ENCODE measurements at regions not wholly inside any gene's neighbourhood (a gene's known extent, or its start where the extent isn't known, plus 50 kb on each side); places are given as distances from the start of the nearest gene placed in this dataset.

GRCh38 chr21:39105341-39105765 lies 77.9 kb downstream of the PSMG1 start:
- Histone ChIP-seq H3K4me3 (ENCODE audit: insufficient read depth, low read length) (no peak overlapping the region), H3K4me2 (ENCODE audit: insufficient read depth, low read length) (no peak overlapping the region), H3K79me2 (ENCODE audit: insufficient read depth, low read length) (no peaks in the 10 kb centered on the region), H3K27ac (ENCODE audit: low read depth, low read length) (peak overlapping the region; percentile 60), H3K27me3 (ENCODE audit: insufficient read depth, low read length) (peaks cover 8% of the 10 kb centered on the region), H2AFZ (ENCODE audit: low read length) (no peak overlapping the region), H3K4me1 (ENCODE audit: insufficient read depth, low read length) (peaks cover 20% of the 10 kb centered on the region), H4K20me1 (ENCODE audit: insufficient read depth, low read length) (no peaks in the 10 kb centered on the region), H3K36me3 (ENCODE audit: insufficient read depth, low read length) (no peaks in the 10 kb centered on the region), H3K9me3 (ENCODE audit: low read depth, low read length) (no peaks in the 10 kb centered on the region)
- no peak for DNase-seq (ENCODE audit: insufficient read length, low spot score, missing footprints)
- TF ChIP-seq, protein P1, sequence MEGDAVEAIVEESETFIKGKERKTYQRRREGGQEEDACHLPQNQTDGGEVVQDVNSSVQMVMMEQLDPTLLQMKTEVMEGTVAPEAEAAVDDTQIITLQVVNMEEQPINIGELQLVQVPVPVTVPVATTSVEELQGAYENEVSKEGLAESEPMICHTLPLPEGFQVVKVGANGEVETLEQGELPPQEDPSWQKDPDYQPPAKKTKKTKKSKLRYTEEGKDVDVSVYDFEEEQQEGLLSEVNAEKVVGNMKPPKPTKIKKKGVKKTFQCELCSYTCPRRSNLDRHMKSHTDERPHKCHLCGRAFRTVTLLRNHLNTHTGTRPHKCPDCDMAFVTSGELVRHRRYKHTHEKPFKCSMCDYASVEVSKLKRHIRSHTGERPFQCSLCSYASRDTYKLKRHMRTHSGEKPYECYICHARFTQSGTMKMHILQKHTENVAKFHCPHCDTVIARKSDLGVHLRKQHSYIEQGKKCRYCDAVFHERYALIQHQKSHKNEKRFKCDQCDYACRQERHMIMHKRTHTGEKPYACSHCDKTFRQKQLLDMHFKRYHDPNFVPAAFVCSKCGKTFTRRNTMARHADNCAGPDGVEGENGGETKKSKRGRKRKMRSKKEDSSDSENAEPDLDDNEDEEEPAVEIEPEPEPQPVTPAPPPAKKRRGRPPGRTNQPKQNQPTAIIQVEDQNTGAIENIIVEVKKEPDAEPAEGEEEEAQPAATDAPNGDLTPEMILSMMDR (IDR thresholded peaks at IDR 0.05; ENCODE audit: extremely low read depth, low read depth, low read length): no peak

DNA sequence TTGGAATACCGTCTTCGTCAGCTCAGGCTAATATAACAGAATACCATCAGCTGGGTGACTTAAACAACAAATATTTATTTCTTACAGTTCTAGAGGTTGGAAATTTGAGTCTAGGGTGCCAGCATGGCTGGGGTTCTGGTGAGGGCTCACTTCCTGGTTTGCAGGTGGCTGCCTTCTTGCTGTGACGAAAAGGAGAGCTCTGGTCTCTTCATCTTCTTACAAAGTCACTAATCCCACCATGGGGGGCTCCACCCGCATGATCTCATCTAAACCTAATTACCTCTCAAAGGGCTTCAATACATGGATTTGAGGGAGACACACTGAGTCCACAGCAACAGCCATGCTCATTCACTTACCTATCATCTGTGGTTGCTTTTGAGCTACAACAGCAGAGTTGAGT lies 78.3 kb downstream of the PSMG1 start:
- Histone ChIP-seq H3K79me2 (ENCODE audit: insufficient read depth, low read length) (no peaks in the 10 kb centered on the region), H3K27ac (ENCODE audit: low read depth, low read length) (peak overlapping the region; percentile 60), H3K4me2 (ENCODE audit: insufficient read depth, low read length) (no peak overlapping the region)

GRCh38 chr21:39103689-39104088 lies 79.6 kb downstream of the PSMG1 start:
- no peaks in the 10 kb centered on the region for H3K9me3 ChIP-seq (ENCODE audit: low read depth, low read length)
- H2AFZ ChIP-seq (ENCODE audit: low read length): peak overlapping the region; percentile 18
- peak overlapping the region; percentile 40 for H3K27ac ChIP-seq (ENCODE audit: low read depth, low read length)
- H3K4me2 ChIP-seq (ENCODE audit: insufficient read depth, low read length): peak overlapping the region; percentile 49
- H3K79me2 ChIP-seq (ENCODE audit: insufficient read depth, low read length): no peaks in the 10 kb centered on the region
- peaks cover 20% of the 10 kb centered on the region for H3K4me1 ChIP-seq (ENCODE audit: insufficient read depth, low read length)
- TF ChIP-seq, protein P1 (IDR thresholded peaks at IDR 0.05; ENCODE audit: extremely low read depth, low read depth, low read length): no peak
- no peaks in the 10 kb centered on the region for H4K20me1 ChIP-seq (ENCODE audit: insufficient read depth, low read length)
- no peak overlapping the region for H3K4me3 ChIP-seq (ENCODE audit: insufficient read depth, low read length)
- H3K36me3 ChIP-seq (ENCODE audit: insufficient read depth, low read length): no peaks in the 10 kb centered on the region
- no peak for DNase-seq (ENCODE audit: insufficient read length, low spot score, missing footprints)
- peaks cover 11% of the 10 kb centered on the region for H3K27me3 ChIP-seq (ENCODE audit: insufficient read depth, low read length)

More for the DNA sequence above, 78.3 kb downstream of the PSMG1 start:
- H3K36me3 ChIP-seq (ENCODE audit: insufficient read depth, low read length): no peaks in the 10 kb centered on the region
- H3K4me1 ChIP-seq (ENCODE audit: insufficient read depth, low read length): peaks cover 20% of the 10 kb centered on the region
- DNase-seq (ENCODE audit: insufficient read length, low spot score, missing footprints): no peak
- H3K27me3 ChIP-seq (ENCODE audit: insufficient read depth, low read length): peaks cover 8% of the 10 kb centered on the region
- H3K4me3 ChIP-seq (ENCODE audit: insufficient read depth, low read length): no peak overlapping the region
- no peaks in the 10 kb centered on the region for H4K20me1 ChIP-seq (ENCODE audit: insufficient read depth, low read length)
- TF ChIP-seq, protein P1 (IDR thresholded peaks at IDR 0.05; ENCODE audit: extremely low read depth, low read depth, low read length): no peak
- no peaks in the 10 kb centered on the region for H3K9me3 ChIP-seq (ENCODE audit: low read depth, low read length)
- no peak overlapping the region for H2AFZ ChIP-seq (ENCODE audit: low read length)

DNA sequence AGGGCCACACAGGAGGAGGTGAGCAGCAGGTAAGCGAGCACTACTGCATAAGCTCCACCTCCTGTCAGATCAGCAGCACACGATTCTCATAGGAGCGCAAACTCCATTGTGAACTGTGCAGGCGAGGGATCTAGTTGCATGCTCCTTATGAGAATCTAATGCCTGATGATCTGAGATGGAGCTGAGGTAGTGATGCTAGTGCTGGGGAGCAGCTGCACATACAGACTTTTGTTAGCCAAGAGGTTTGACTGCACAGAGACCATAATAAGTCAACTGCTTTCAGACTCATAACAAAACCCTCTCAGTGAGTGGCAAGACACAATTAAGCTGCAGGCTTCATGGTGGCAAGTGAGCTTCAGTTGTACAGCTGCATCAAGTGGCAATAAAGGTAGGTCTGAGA lies 83.4 kb downstream of the PSMG1 start:
- H3K36me3 ChIP-seq (ENCODE audit: insufficient read depth, low read length): no peaks in the 10 kb centered on the region
- H3K4me2 ChIP-seq (ENCODE audit: insufficient read depth, low read length): no peak overlapping the region
- no peaks in the 10 kb centered on the region for H3K79me2 ChIP-seq (ENCODE audit: insufficient read depth, low read length)

More for the DNA sequence above, 83.4 kb downstream of the PSMG1 start:
- Histone ChIP-seq H3K27me3 (ENCODE audit: insufficient read depth, low read length) (peaks cover 13% of the 10 kb centered on the region), H3K27ac (ENCODE audit: low read depth, low read length) (no peak overlapping the region), H3K4me1 (ENCODE audit: insufficient read depth, low read length) (peaks cover 22% of the 10 kb centered on the region), H3K9me3 (ENCODE audit: low read depth, low read length) (no peaks in the 10 kb centered on the region), H2AFZ (ENCODE audit: low read length) (no peak overlapping the region), H4K20me1 (ENCODE audit: insufficient read depth, low read length) (no peaks in the 10 kb centered on the region), H3K4me3 (ENCODE audit: insufficient read depth, low read length) (no peak overlapping the region)
- DNase-seq (ENCODE audit: insufficient read length, low spot score, missing footprints): no peak
- TF ChIP-seq, protein P1 (IDR thresholded peaks at IDR 0.05; ENCODE audit: extremely low read depth, low read depth, low read length): no peak
